GM12892 (cell line): ENCODE measurements at regions not wholly inside any gene's neighbourhood (a gene's known extent, or its start where the extent isn't known, plus 50 kb on each side); places are given as distances from the start of the nearest gene placed in this dataset.

ENCODE experiments used
- DNase-seq: peaks from one replicate; pipeline ENCODE4 v3.0.0; 2011; ENCODE audit not compliant: insufficient read length
- FAIRE-seq: peaks from 2 replicates; lab custom pipeline; 2011; peaks lifted over from hg19 to GRCh38; lab: Jason Lieb, UNC
- POLR2A ChIP-seq: IDR thresholded peaks from 2 replicates; pipeline ENCODE4 v1.6.1; 2011; ENCODE audit warnings: low read depth, low read length, control low read depth
- POLR2AphosphoS5 ChIP-seq: IDR thresholded peaks from 2 replicates; pipeline ENCODE4 v1.6.1; 2011; ENCODE audit warnings: low read depth, low read length, control low read depth
- TAF1 ChIP-seq: IDR thresholded peaks from 2 replicates; pipeline ENCODE4 v1.6.1; 2011; ENCODE audit warnings: low read depth, mild to moderate bottlenecking, control low read depth, low read length, borderline replicate concordance

DNA sequence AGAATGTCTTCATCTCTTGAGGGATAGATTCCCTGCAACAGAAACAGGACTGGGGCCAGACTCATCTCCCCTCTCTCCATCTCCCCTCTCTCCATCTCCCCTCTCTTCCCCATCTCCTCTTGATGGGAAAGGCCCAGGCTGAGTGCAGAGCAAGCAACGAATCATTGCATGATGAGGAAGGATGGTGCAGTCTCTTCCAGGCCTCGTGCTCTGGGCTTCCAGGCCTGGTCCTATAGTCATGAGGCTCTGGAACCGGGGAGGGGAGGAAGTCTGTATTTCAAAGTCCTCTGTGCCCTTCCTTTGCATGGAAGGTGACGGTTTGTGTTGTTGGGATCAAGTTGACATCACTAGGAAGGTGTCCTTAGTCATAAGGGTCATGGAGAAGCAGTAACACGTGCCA is 115.6 kb upstream of the NEDD4L start:
- TF ChIP-seq TAF1 (no peak), POLR2AphosphoS5 (no peak), POLR2A (no peak)

GRCh38 chr18:57927511-57927910 is 116.5 kb upstream of the NEDD4L start:
- TF ChIP-seq POLR2A: no peak
- no peak for TF ChIP-seq POLR2AphosphoS5
- no peak for TF ChIP-seq TAF1
- FAIRE-seq: no peak

More for the DNA sequence above, 115.6 kb upstream of the NEDD4L start:
- FAIRE-seq (no peak), DNase-seq (no peak)

DNA sequence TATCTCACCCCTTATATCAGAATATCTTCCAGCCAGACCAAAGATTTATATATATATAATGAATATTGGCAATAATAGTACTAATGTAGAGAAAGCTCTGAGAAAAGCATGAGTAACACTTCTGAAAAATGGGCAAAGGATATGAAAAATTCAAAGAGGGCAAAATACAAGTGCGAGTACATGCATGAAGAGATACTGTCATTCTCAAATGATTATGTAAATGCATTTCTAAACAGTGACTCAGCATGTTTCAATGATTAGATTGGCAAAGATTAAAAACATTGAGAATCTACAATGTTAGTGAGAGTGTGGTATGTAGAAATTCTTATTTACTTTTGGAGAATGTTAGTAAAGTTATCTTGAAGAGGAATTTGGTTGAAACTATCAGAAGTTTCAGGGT is 118.3 kb upstream of the NEDD4L start:
- DNase-seq: no peak
- no peak for FAIRE-seq
- TF ChIP-seq TAF1 (no peak), POLR2AphosphoS5 (no peak), POLR2A (no peak)

More at GRCh38 chr18:57927511-57927910, 116.5 kb upstream of the NEDD4L start:
- DNase-seq: no peak

- FAIRE-seq: no peak
- TF ChIP-seq TAF1: no peak
- no peak for TF ChIP-seq POLR2AphosphoS5
- TF ChIP-seq POLR2A: no peak
- DNase-seq: no peak
Measured at GRCh38 chr18:57923611-57924010, 120.4 kb upstream of the NEDD4L start.

- FAIRE-seq (no peak), DNase-seq (no peak)
- no peak for TF ChIP-seq POLR2AphosphoS5
- TF ChIP-seq POLR2A: no peak
- TF ChIP-seq TAF1: no peak
Measured at GRCh38 chr18:57922885-57923284, 119.8 kb upstream of the ATP8B1 start.

DNA sequence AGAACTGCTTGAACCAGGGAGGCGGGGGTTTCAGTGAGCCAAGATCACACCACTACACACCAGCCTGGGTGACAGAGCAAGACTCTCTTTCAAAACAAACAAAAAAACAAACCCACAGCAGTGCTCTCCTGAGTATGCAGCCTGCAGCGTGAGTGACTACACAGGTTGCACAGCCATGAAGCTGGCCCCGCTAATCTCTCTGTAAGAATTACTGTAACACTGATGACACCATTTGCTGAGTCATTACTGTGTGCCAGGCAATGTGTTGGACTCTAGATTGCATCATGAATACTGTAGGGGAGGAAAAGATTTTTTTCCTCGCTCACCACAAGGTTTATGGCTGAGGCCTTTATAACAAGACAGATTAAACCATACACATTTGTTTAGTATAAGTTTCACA is 118.6 kb upstream of the ATP8B1 start:
- TF ChIP-seq TAF1 (no peak), POLR2A (no peak), POLR2AphosphoS5 (no peak)
- no peak for DNase-seq
- FAIRE-seq: no peak

- DNase-seq (no peak), FAIRE-seq (no peak)
- TF ChIP-seq POLR2A: no peak
- TF ChIP-seq POLR2AphosphoS5: no peak
- TF ChIP-seq TAF1: no peak
Measured at GRCh38 chr18:57920036-57920435, 116.9 kb upstream of the ATP8B1 start.

- DNase-seq (no peak), FAIRE-seq (no peak)
- TF ChIP-seq POLR2AphosphoS5 (no peak), POLR2A (no peak), TAF1 (no peak)
Measured at GRCh38 chr18:57918601-57919000, 115.5 kb upstream of the ATP8B1 start.

- no peak for DNase-seq
- no peak for TF ChIP-seq POLR2A
- no peak for FAIRE-seq
Measured at GRCh38 chr18:57916684-57917083, 113.6 kb upstream of the ATP8B1 start.

GRCh38 chr18:57915865-57916582 is 112.9 kb upstream of the ATP8B1 start:
- DNase-seq (no peak), FAIRE-seq (no peak)
- TF ChIP-seq POLR2A (no peak), TAF1 (no peak)

DNA sequence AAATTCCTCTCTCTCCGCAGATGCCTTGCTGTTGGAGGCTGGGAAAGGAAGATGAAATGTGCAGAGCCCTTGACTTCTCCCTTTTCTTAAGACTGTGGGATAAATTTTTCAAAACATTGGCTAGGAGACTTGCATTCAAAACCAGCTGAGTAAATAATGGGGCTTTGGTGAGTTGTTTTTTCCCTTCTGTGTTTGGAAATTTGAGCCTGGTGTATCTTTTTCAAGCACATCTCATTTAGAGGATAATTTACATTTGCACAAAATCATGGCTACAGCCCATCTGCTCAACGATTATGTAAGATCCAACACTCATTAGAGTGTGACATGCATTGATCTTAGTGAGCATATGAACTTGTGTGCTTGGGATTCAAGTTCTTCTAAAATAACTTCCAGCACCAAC is 112.1 kb upstream of the ATP8B1 start:
- DNase-seq: no peak
- TF ChIP-seq POLR2AphosphoS5 (no peak), POLR2A (no peak), TAF1 (no peak)
- no peak for FAIRE-seq

DNA sequence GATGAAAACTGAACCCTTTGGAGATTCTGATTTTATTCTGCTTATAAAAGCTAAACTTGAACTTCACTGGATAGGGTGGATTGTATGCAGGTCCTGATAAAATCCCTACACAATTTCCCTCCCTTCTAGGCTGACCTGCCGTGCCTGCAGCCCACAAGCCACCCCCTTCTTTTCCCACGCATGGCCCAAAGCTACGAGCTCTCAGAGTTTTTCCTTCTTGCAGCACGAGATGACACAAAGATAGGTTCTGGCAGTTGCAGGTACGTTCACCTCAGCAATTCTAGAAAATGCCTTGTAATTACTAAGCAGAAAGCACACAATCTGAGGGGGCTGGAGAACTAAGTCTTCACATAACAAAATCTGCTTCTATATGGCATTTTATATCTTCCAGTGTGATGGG is 110.6 kb upstream of the ATP8B1 start:
- TF ChIP-seq TAF1: no peak
- TF ChIP-seq POLR2AphosphoS5: no peak
- TF ChIP-seq POLR2A: no peak
- FAIRE-seq (no peak), DNase-seq (no peak)
